Stimulated activated naive CD8-positive, alpha-beta T cell treated with anti-CD3 and anti-CD28 coated beads, Interleukin-15, Interleukin-2, amounts not matched to agents 100 ng/mL and 50 ng/mL, for 24 hours (primary cell): ENCODE measurements at regions not wholly inside any gene's neighbourhood (a gene's known extent, or its start where the extent isn't known, plus 50 kb on each side); places are given as distances from the start of the nearest gene placed in this dataset.
"Not testable (repeated sequence)": the region's sequence is repeated elsewhere in the genome, so short reads cannot be mapped to it uniquely, and the experiment has no call there.

ENCODE experiments used
- H3K27ac Mint-ChIP-seq: one replicate; pipeline ENCODE4 v1.8.0; 2021; ENCODE audit warnings: mild to moderate bottlenecking, mixed read lengths
- H3K27me3 Mint-ChIP-seq: one replicate; pipeline ENCODE4 v1.8.0; 2021; ENCODE audit warnings: mixed read lengths
- H3K36me3 Mint-ChIP-seq: one replicate; pipeline ENCODE4 v1.8.0; 2021; ENCODE audit warnings: low read depth, mixed read lengths
- H3K4me1 Mint-ChIP-seq: one replicate; pipeline ENCODE4 v1.8.0; 2021; ENCODE audit warnings: low read depth, mixed read lengths
- H3K4me3 Mint-ChIP-seq: one replicate; pipeline ENCODE4 v1.8.0; 2021; ENCODE audit warnings: mild to moderate bottlenecking, mixed read lengths
- H3K9me3 Mint-ChIP-seq: one replicate; pipeline ENCODE4 v1.8.0; 2021; ENCODE audit warnings: mixed read lengths

- H3K9me3 Mint-ChIP-seq = no peaks in the 10 kb centered on the region
- peaks cover 5% of the 10 kb centered on the region for H3K4me1 Mint-ChIP-seq
- H3K36me3 Mint-ChIP-seq = peaks cover 3% of the 10 kb centered on the region
- no peak overlapping the region for H3K4me3 Mint-ChIP-seq
- H3K27ac Mint-ChIP-seq = no peak overlapping the region
- no peaks in the 10 kb centered on the region for H3K27me3 Mint-ChIP-seq
Measured at GRCh38 chr12:32010631-32011336, 51.6 kb downstream of the RESF1 start.

GRCh38 chr12:32012249-32012785, 53.1 kb downstream of the RESF1 start:
- Mint-ChIP-seq H3K27me3 (no peaks in the 10 kb centered on the region), H3K4me1 (peaks cover 5% of the 10 kb centered on the region), H3K36me3 (peaks cover 3% of the 10 kb centered on the region), H3K9me3 (no peaks in the 10 kb centered on the region), H3K4me3 (no peak overlapping the region), H3K27ac (no peak overlapping the region)

- Mint-ChIP-seq H3K27me3 (no peaks in the 10 kb centered on the region), H3K36me3 (no peaks in the 10 kb centered on the region), H3K4me1 (peaks cover 5% of the 10 kb centered on the region), H3K9me3 (no peaks in the 10 kb centered on the region), H3K4me3 (no peak overlapping the region), H3K27ac (peak overlapping the region; percentile 28)
Measured at GRCh38 chr12:32015036-32015435, 55.8 kb downstream of the RESF1 start.

GRCh38 chr12:32016680-32017482, 57.7 kb downstream of the RESF1 start:
- H3K4me3 Mint-ChIP-seq = no peak overlapping the region
- peaks cover 13% of the 10 kb centered on the region for H3K4me1 Mint-ChIP-seq
- H3K27me3 Mint-ChIP-seq = no peaks in the 10 kb centered on the region
- H3K36me3 Mint-ChIP-seq = no peaks in the 10 kb centered on the region
- H3K9me3 Mint-ChIP-seq = peaks cover 3% of the 10 kb centered on the region
- no peak overlapping the region for H3K27ac Mint-ChIP-seq

GRCh38 chr12:32021346-32021773, 62.1 kb downstream of the RESF1 start:
- Mint-ChIP-seq H3K27me3 (no peaks in the 10 kb centered on the region), H3K9me3 (peaks cover 3% of the 10 kb centered on the region), H3K4me3 (no peak overlapping the region), H3K36me3 (no peaks in the 10 kb centered on the region), H3K27ac (no peak overlapping the region), H3K4me1 (peaks cover 23% of the 10 kb centered on the region)

- not testable (repeated sequence) for H3K9me3 Mint-ChIP-seq, H3K4me3 Mint-ChIP-seq, H3K36me3 Mint-ChIP-seq, H3K27ac Mint-ChIP-seq, H3K27me3 Mint-ChIP-seq
- H3K4me1 Mint-ChIP-seq = peaks cover 33% of the 10 kb centered on the region
Measured at GRCh38 chr12:32022387-32022786, 63.2 kb downstream of the RESF1 start.

- H3K4me1 Mint-ChIP-seq = peaks cover 42% of the 10 kb centered on the region
- not testable (repeated sequence) for H3K9me3 Mint-ChIP-seq, H3K4me3 Mint-ChIP-seq, H3K27me3 Mint-ChIP-seq, H3K36me3 Mint-ChIP-seq, H3K27ac Mint-ChIP-seq
Measured at GRCh38 chr12:32023861-32024260, 64.6 kb downstream of the RESF1 start.

- peak overlapping the region; percentile 81 for H3K27ac Mint-ChIP-seq
- H3K4me3 Mint-ChIP-seq = no peak overlapping the region
Measured at GRCh38 chr12:32024884-32025592, 65.8 kb downstream of the RESF1 start.

GRCh38 chr12:32025906-32026305, 66.7 kb downstream of the RESF1 start:
- Mint-ChIP-seq H3K4me1 (peaks cover 39% of the 10 kb centered on the region), H3K9me3 (peaks cover 3% of the 10 kb centered on the region), H3K4me3 (peak overlapping the region; percentile 56), H3K27me3 (no peaks in the 10 kb centered on the region), H3K27ac (peak overlapping the region; percentile 81), H3K36me3 (no peaks in the 10 kb centered on the region)

More at GRCh38 chr12:32024884-32025592, 65.8 kb downstream of the RESF1 start:
- H3K9me3 Mint-ChIP-seq = peaks cover 3% of the 10 kb centered on the region
- peaks cover 42% of the 10 kb centered on the region for H3K4me1 Mint-ChIP-seq
- H3K27me3 Mint-ChIP-seq = no peaks in the 10 kb centered on the region
- no peaks in the 10 kb centered on the region for H3K36me3 Mint-ChIP-seq

- no peak overlapping the region for H3K27ac Mint-ChIP-seq
- H3K4me1 Mint-ChIP-seq = peaks cover 34% of the 10 kb centered on the region
- H3K27me3 Mint-ChIP-seq = no peaks in the 10 kb centered on the region
- no peaks in the 10 kb centered on the region for H3K9me3 Mint-ChIP-seq
- H3K4me3 Mint-ChIP-seq = no peak overlapping the region
- H3K36me3 Mint-ChIP-seq = no peaks in the 10 kb centered on the region
Measured at GRCh38 chr12:32027684-32028365, 68.6 kb downstream of the RESF1 start.

GRCh38 chr12:32030151-32030550, 70.9 kb downstream of the RESF1 start:
- Mint-ChIP-seq H3K9me3 (no peaks in the 10 kb centered on the region), H3K4me1 (peaks cover 30% of the 10 kb centered on the region), H3K4me3 (no peak overlapping the region), H3K27me3 (no peaks in the 10 kb centered on the region), H3K36me3 (no peaks in the 10 kb centered on the region), H3K27ac (no peak overlapping the region)

- H3K36me3 Mint-ChIP-seq = no peaks in the 10 kb centered on the region
- H3K27me3 Mint-ChIP-seq = no peaks in the 10 kb centered on the region
- no peaks in the 10 kb centered on the region for H3K9me3 Mint-ChIP-seq
- H3K4me1 Mint-ChIP-seq = peaks cover 25% of the 10 kb centered on the region
- H3K4me3 Mint-ChIP-seq = no peak overlapping the region
- no peak overlapping the region for H3K27ac Mint-ChIP-seq
Measured at GRCh38 chr12:32030676-32031075, 71.5 kb downstream of the RESF1 start.

- Mint-ChIP-seq H3K4me3 (no peak overlapping the region), H3K27me3 (no peaks in the 10 kb centered on the region), H3K36me3 (no peaks in the 10 kb centered on the region), H3K9me3 (no peaks in the 10 kb centered on the region), H3K27ac (no peak overlapping the region), H3K4me1 (peaks cover 21% of the 10 kb centered on the region)
Measured at GRCh38 chr12:32031109-32031508, 71.9 kb downstream of the RESF1 start.

- H3K4me3 Mint-ChIP-seq = no peak overlapping the region
- no peaks in the 10 kb centered on the region for H3K9me3 Mint-ChIP-seq
- no peaks in the 10 kb centered on the region for H3K27me3 Mint-ChIP-seq
- no peak overlapping the region for H3K27ac Mint-ChIP-seq
- peaks cover 9% of the 10 kb centered on the region for H3K4me1 Mint-ChIP-seq
- H3K36me3 Mint-ChIP-seq = no peaks in the 10 kb centered on the region
Measured at GRCh38 chr12:32032205-32032810, 73.1 kb downstream of the RESF1 start.
